H9 (cell line): ENCODE measurements at regions not wholly inside any gene's neighbourhood (a gene's known extent, or its start where the extent isn't known, plus 50 kb on each side); places are given as distances from the start of the nearest gene placed in this dataset.

ENCODE experiments used
- DNase-seq: peaks from one replicate; pipeline ENCODE4 v3.0.0-alpha.2; 2017
- H2AFZ ChIP-seq: one replicate; pipeline ENCODE4 v1.6.1; 2013; ENCODE audit warnings: mild to moderate bottlenecking, low read length, control low read depth, moderate library complexity
- H2AK5ac ChIP-seq: 2 replicates; pipeline ENCODE4 v1.6.1; 2013; ENCODE audit warnings: low read length, control low read depth, mixed read lengths; ENCODE audit not compliant: insufficient read length
- H2BK120ac ChIP-seq: one replicate; pipeline ENCODE4 v1.6.1; 2013; ENCODE audit warnings: low read depth, mild to moderate bottlenecking, low read length, control low read depth, inconsistent platforms; ENCODE audit not compliant: poor library complexity, severe bottlenecking
- H2BK12ac ChIP-seq: 2 replicates; pipeline ENCODE4 v1.6.1; 2013; ENCODE audit warnings: low read length, control low read depth, mixed read lengths, low read depth; ENCODE audit not compliant: insufficient read length
- H2BK15ac ChIP-seq: 2 replicates; pipeline ENCODE4 v1.6.1; 2013; ENCODE audit warnings: low read depth, low read length, control low read depth
- H2BK20ac ChIP-seq: one replicate; pipeline ENCODE4 v1.6.1; 2013; ENCODE audit warnings: low read depth, mild to moderate bottlenecking, low read length, control low read depth, inconsistent platforms; ENCODE audit not compliant: poor library complexity, severe bottlenecking
- H2BK5ac ChIP-seq: 2 replicates; pipeline ENCODE4 v1.6.1; 2013; ENCODE audit warnings: low read length, control low read depth, mixed read lengths; ENCODE audit not compliant: insufficient read length
- H3K14ac ChIP-seq: 2 replicates; pipeline ENCODE4 v1.6.1; 2013; ENCODE audit warnings: low read length, control low read depth; ENCODE audit not compliant: insufficient read depth
- H3K18ac ChIP-seq: 2 replicates; pipeline ENCODE4 v1.6.1; 2013; ENCODE audit warnings: low read depth, mild to moderate bottlenecking, mixed read lengths, low read length, control low read depth; ENCODE audit not compliant: insufficient read length
- H3K23ac ChIP-seq: 2 replicates; pipeline ENCODE4 v1.6.1; 2013; ENCODE audit warnings: low read length, control low read depth, mixed read lengths, low read depth; ENCODE audit not compliant: insufficient read length
- H3K23me2 ChIP-seq: 2 replicates; pipeline ENCODE4 v1.6.1; 2013; ENCODE audit warnings: low read depth, mild to moderate bottlenecking, mixed read lengths, low read length, control low read depth; ENCODE audit not compliant: insufficient read length, poor library complexity, severe bottlenecking
- H3K27ac ChIP-seq: 2 replicates; pipeline ENCODE4 v1.5.1; 2013; ENCODE audit warnings: low read length, control low read depth, mixed read lengths, low read depth; ENCODE audit not compliant: insufficient read length
- H3K27me3 ChIP-seq: 2 replicates; pipeline ENCODE4 v1.6.1; 2013; ENCODE audit warnings: low read length, control low read depth, inconsistent platforms; ENCODE audit not compliant: insufficient read depth
- H3K4ac ChIP-seq: 2 replicates; pipeline ENCODE4 v1.6.1; 2013; ENCODE audit warnings: low read depth, mild to moderate bottlenecking, control low read depth, inconsistent platforms, low read length, moderate library complexity
- H3K4me1 ChIP-seq: 2 replicates; pipeline ENCODE4 v1.6.1; 2013; ENCODE audit warnings: low read length, control low read depth, inconsistent platforms; ENCODE audit not compliant: insufficient read depth
- H3K4me2 ChIP-seq: 2 replicates; pipeline ENCODE4 v1.6.1; 2013; ENCODE audit warnings: low read length, control low read depth, mixed read lengths; ENCODE audit not compliant: insufficient read length, insufficient read depth
- H3K56ac ChIP-seq: 2 replicates; pipeline ENCODE4 v1.6.1; 2013; ENCODE audit warnings: low read depth, mild to moderate bottlenecking, mixed read lengths, low read length, control low read depth; ENCODE audit not compliant: insufficient read length
- H3K79me1 ChIP-seq: 2 replicates; pipeline ENCODE4 v1.6.1; 2013; ENCODE audit warnings: low read depth, mild to moderate bottlenecking, moderate library complexity, low read length, control low read depth, inconsistent platforms; ENCODE audit not compliant: insufficient read depth, poor library complexity, severe bottlenecking
- H3K79me2 ChIP-seq: 2 replicates; pipeline ENCODE4 v1.6.1; 2013; ENCODE audit warnings: low read length, control low read depth, inconsistent platforms; ENCODE audit not compliant: insufficient read depth
- H3K9ac ChIP-seq: 2 replicates; pipeline ENCODE4 v1.6.1; 2013; ENCODE audit warnings: low read length, control low read depth, mixed read lengths; ENCODE audit not compliant: insufficient read length; ENCODE audit errors: extremely low read depth
- H3K9me3 ChIP-seq: one replicate; pipeline ENCODE4 v1.6.1; 2013; ENCODE audit warnings: low read depth, low read length, inconsistent platforms; ENCODE audit not compliant: control insufficient read depth
- H3T11ph ChIP-seq: one replicate; pipeline ENCODE4 v1.6.1; 2013; ENCODE audit warnings: mild to moderate bottlenecking, low read length, control low read depth, inconsistent platforms
- H4K20me1 ChIP-seq: one replicate; pipeline ENCODE4 v1.6.1; 2013; ENCODE audit not compliant: control insufficient read depth, insufficient read length, insufficient read depth
- H4K5ac ChIP-seq: 2 replicates; pipeline ENCODE4 v1.6.1; 2013; ENCODE audit warnings: low read depth, mild to moderate bottlenecking, mixed read lengths, low read length, control low read depth; ENCODE audit not compliant: insufficient read length
- H4K8ac ChIP-seq: replicated peaks from 2 replicates; pipeline ENCODE4 v1.6.1; 2013; ENCODE audit warnings: low read length, control low read depth, mixed read lengths, low read depth; ENCODE audit not compliant: insufficient read length
- H4K91ac ChIP-seq: 2 replicates; pipeline ENCODE4 v1.6.1; 2013; ENCODE audit warnings: low read depth, mild to moderate bottlenecking, moderate library complexity, mixed read lengths, low read length, control low read depth; ENCODE audit not compliant: insufficient read length
- H3K27ac Mint-ChIP-seq, 3 experiments: 2 replicates in 2 of 3; 3 replicates in 1 of 3; pipeline ENCODE4 v1.8.0; 2020 to 2021; ENCODE audit warnings: mixed read lengths in 3 of 3, mild to moderate bottlenecking in 1 of 3, moderate library complexity in 1 of 3
- H3K27me3 Mint-ChIP-seq: 2 replicates; pipeline ENCODE4 v1.8.0; 2021; ENCODE audit warnings: low read depth, mild to moderate bottlenecking, moderate library complexity, mixed read lengths
- H3K36me3 Mint-ChIP-seq, 3 experiments: 2 replicates in 2 of 3; 3 replicates in 1 of 3; pipeline ENCODE4 v1.8.0; 2020 to 2021; ENCODE audit warnings: low read depth in 3 of 3, mixed read lengths in 3 of 3; ENCODE audit not compliant: insufficient read depth in 1 of 3
- H3K4me1 Mint-ChIP-seq, 2 experiments: 2 replicates each; pipeline ENCODE4 v1.8.0; 2020; ENCODE audit warnings: mixed read lengths in 2 of 2
- H3K4me3 Mint-ChIP-seq, 2 experiments: 2 replicates in 1 of 2; 3 replicates in 1 of 2; pipeline ENCODE4 v1.8.0; 2020 to 2021; ENCODE audit warnings: mild to moderate bottlenecking in 2 of 2, mixed read lengths in 2 of 2, moderate library complexity in 1 of 2
- H3K9me3 Mint-ChIP-seq, 2 experiments: 2 replicates in 1 of 2; 3 replicates in 1 of 2; pipeline ENCODE4 v1.8.0; 2020; ENCODE audit warnings: mild to moderate bottlenecking in 2 of 2, mixed read lengths in 2 of 2, moderate library complexity in 1 of 2
- TF ChIP-seq, protein P1 (sequence below): fragments of 200-600 bp; sonication (generic); conservative IDR thresholded peaks from 3 replicates; pipeline ENCODE4 v1.8.0; 2021; ENCODE audit warnings: antibody characterized with exemption, mild to moderate bottlenecking

DNA sequence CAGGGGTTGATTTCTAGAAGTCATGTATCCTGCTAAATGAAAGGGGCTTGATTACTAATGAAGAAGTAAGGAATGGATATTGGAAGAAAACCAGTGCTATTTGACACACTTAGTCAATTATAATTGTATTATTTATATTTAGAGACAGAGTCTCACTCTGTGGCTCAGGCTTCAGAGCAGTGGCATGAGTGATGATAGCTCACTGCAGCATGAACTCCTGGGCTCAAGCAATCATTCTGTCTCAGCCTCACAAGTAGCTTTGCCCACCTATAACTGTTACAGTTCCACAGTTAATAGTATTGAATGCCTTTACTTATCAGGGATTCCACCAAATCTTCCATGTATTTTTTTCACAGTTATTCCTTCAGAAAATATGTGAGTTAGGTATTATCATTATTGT, 432.0 kb upstream of the TGFBR2 start:
- H2AK5ac ChIP-seq = no peak overlapping the region
- H3K23ac ChIP-seq = no peak overlapping the region
- no peak overlapping the region for H3K4ac ChIP-seq
- no peak overlapping the region for H4K5ac ChIP-seq
- no peaks in the 10 kb centered on the region for H4K20me1 ChIP-seq
- H3K56ac ChIP-seq = no peak overlapping the region
- no peak overlapping the region for H3K27ac ChIP-seq
- Mint-ChIP-seq H3K4me1 (no peaks in the 10 kb centered on the region), H3K4me3 (no peak overlapping the region), H3K27ac (no peak overlapping the region), H3K27me3 (0 out of 2 replicates have a peak, but pooled peaks cover 1% of the 10 kb centered on the region), H3K9me3 (no peaks in the 10 kb centered on the region), H3K36me3 (no peaks in the 10 kb centered on the region)
- H3K79me1 ChIP-seq = no peaks in the 10 kb centered on the region
- TF ChIP-seq, protein P1, sequence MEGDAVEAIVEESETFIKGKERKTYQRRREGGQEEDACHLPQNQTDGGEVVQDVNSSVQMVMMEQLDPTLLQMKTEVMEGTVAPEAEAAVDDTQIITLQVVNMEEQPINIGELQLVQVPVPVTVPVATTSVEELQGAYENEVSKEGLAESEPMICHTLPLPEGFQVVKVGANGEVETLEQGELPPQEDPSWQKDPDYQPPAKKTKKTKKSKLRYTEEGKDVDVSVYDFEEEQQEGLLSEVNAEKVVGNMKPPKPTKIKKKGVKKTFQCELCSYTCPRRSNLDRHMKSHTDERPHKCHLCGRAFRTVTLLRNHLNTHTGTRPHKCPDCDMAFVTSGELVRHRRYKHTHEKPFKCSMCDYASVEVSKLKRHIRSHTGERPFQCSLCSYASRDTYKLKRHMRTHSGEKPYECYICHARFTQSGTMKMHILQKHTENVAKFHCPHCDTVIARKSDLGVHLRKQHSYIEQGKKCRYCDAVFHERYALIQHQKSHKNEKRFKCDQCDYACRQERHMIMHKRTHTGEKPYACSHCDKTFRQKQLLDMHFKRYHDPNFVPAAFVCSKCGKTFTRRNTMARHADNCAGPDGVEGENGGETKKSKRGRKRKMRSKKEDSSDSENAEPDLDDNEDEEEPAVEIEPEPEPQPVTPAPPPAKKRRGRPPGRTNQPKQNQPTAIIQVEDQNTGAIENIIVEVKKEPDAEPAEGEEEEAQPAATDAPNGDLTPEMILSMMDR = no peak
- H2BK15ac ChIP-seq = no peak overlapping the region
- H3K4me1 ChIP-seq = no peaks in the 10 kb centered on the region
- no peak overlapping the region for H2AFZ ChIP-seq
- no peak overlapping the region for H4K91ac ChIP-seq
- no peaks in the 10 kb centered on the region for H3K79me2 ChIP-seq
- H3K14ac ChIP-seq = no peak overlapping the region
- H2BK20ac ChIP-seq = no peak overlapping the region
- H3T11ph ChIP-seq = no peak overlapping the region
- H3K27me3 ChIP-seq = no peaks in the 10 kb centered on the region
- no peak overlapping the region for H4K8ac ChIP-seq
- H3K18ac ChIP-seq = no peak overlapping the region
- no peak overlapping the region for H2BK5ac ChIP-seq
- DNase-seq = no peak
- H3K9me3 ChIP-seq = no peaks in the 10 kb centered on the region
- no peak overlapping the region for H2BK12ac ChIP-seq
- no peak overlapping the region for H3K4me2 ChIP-seq
- no peak overlapping the region for H3K9ac ChIP-seq
- no peak overlapping the region for H2BK120ac ChIP-seq
- H3K23me2 ChIP-seq = no peaks in the 10 kb centered on the region
